ENCODE measurements at regions not wholly inside any gene's neighbourhood (a gene's known extent, or its start where the extent isn't known, plus 50 kb on each side); places are given as distances from the start of the nearest gene placed in this dataset.

DNA sequence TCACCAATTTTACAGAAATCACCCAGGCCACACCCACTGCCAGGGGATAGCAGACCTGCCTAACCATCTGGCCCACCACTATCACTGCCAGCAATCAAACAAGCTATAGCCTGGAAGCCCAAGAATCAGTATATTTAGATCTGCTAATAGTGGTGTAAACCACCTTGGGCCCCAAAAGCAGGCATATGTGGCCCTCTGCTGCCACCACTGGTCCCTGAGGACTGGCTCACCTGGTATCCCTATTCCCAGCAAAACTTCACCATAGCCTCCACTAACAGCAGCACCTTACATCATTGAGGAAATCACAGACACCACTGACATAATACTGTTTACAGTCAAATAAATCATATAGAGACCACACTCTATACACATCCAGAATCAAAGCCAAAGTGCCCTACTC lies 880.4 kb upstream of the MAN1A1 start:
- TF ChIP-seq EZH2phosphoT487 (IDR thresholded peaks at IDR 0.05; ENCODE audit: low read depth) (no peak), CTCF (IDR thresholded peaks at IDR 0.05; ENCODE audit: low read depth, low read length) (no peak)
